ENCODE measurements at regions not wholly inside any gene's neighbourhood (a gene's known extent, or its start where the extent isn't known, plus 50 kb on each side); places are given as distances from the start of the nearest gene placed in this dataset.

DNA sequence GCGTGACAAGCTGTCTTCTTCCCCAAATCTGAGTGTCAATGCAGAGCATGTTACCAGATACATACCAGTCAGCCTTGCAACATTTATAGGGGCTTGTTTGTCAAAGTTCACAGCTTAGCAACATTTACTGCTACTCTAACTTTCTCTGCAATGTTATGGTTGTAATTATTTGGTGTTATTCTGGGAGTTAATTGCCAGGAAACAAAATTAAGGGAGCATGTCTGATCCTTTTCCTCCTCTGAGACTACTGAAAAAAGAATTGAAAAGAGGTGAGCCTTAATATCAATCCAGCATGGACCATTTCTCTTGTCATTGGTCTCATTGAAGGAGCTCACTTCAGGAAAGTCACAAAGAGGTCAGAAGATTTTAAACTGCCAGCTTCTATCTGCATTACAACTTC, 465.6 kb upstream of the LINC00305 start:
- intact Hi-C loops (cut with DNase I): no loop called here
- Histone ChIP-seq H3K9me3 (no peaks in the 10 kb centered on the region), H3K4me3 (no peak overlapping the region), H3K27me3 (no peaks in the 10 kb centered on the region), H3K36me3 (no peaks in the 10 kb centered on the region), H3K27ac (no peak overlapping the region), H3K4me1 (no peaks in the 10 kb centered on the region)
- TF ChIP-seq POLR2A (IDR thresholded peaks at IDR 0.05) (no peak), POLR2AphosphoS5 (IDR thresholded peaks at IDR 0.05; ENCODE audit: insufficient read depth in 1 of 2, low read depth in 1 of 2) (no peak), CTCF (IDR thresholded peaks at IDR 0.05) (no peak)
- no peak for DNase-seq (ENCODE audit: extremely low spot score in 2 of 2)

DNA sequence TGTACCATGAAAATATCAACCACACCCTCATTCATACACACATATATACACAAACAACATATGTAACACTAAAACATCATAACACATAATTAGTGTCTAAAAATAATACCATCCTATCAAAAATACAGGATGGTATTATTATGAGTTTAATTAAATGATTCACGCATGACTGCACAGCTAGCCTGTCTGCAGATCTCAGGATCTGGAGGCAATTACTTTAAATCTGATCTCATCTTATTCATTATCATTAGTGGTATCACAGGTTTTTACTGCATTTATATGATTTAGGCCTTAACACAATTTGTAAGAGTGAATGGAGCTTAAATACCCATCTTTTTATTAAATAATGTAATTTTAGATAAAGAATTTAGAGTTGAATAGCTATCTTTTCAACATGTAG, 443.4 kb upstream of the LINC00305 start:
- H3K27ac ChIP-seq: no peak overlapping the region
- no peak for DNase-seq (ENCODE audit: extremely low spot score in 2 of 2)
- no peaks in the 10 kb centered on the region for H3K4me1 ChIP-seq
- TF ChIP-seq POLR2AphosphoS5 (IDR thresholded peaks at IDR 0.05; ENCODE audit: insufficient read depth in 1 of 2, low read depth in 1 of 2) (no peak), CTCF (IDR thresholded peaks at IDR 0.05) (no peak), POLR2A (IDR thresholded peaks at IDR 0.05) (no peak)
- H3K36me3 ChIP-seq: no peaks in the 10 kb centered on the region
- intact Hi-C loops (cut with DNase I): no loop called here
- H3K27me3 ChIP-seq: no peaks in the 10 kb centered on the region
- H3K4me3 ChIP-seq: no peak overlapping the region
- H3K9me3 ChIP-seq: no peaks in the 10 kb centered on the region

- Histone ChIP-seq H3K4me3 (no peak overlapping the region), H3K4me1 (no peaks in the 10 kb centered on the region)
- intact Hi-C loops (cut with DNase I): no loop called here
Measured at GRCh38 chr18:64589000-64589399, 440.1 kb upstream of the LINC00305 start.

DNA sequence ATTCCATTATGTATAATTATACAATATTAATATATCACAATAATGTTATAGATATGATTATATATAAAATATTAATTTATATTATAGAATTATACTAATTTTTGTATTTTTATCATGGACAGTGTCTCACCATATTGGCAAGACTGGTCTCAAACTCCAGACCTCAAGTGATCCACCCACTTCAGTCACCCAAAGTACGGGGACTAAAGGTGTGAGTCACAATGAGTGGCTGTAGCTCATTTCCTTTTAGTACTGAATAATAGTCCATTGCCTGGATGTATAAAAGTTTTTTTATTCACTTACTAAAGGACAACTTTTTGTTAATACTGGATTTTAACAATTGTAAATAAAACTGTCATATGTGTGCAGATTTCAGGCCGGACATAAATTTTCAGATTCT, 417.6 kb upstream of the LINC00305 start:
- no peaks in the 10 kb centered on the region for H3K27me3 ChIP-seq
- no peaks in the 10 kb centered on the region for H3K4me1 ChIP-seq
- no peak overlapping the region for H3K27ac ChIP-seq
- TF ChIP-seq CTCF (IDR thresholded peaks at IDR 0.05): no peak
- no peak for TF ChIP-seq POLR2AphosphoS5 (IDR thresholded peaks at IDR 0.05; ENCODE audit: insufficient read depth in 1 of 2, low read depth in 1 of 2)
- TF ChIP-seq POLR2A (IDR thresholded peaks at IDR 0.05): no peak
- no peaks in the 10 kb centered on the region for H3K36me3 ChIP-seq
- intact Hi-C loops (cut with DNase I): no loop called here
- no peak overlapping the region for H3K4me3 ChIP-seq
- no peak for DNase-seq (ENCODE audit: extremely low spot score in 2 of 2)
- no peaks in the 10 kb centered on the region for H3K9me3 ChIP-seq

More at GRCh38 chr18:64589000-64589399, 440.1 kb upstream of the LINC00305 start:
- TF ChIP-seq CTCF (IDR thresholded peaks at IDR 0.05): no peak
- no peak for TF ChIP-seq POLR2AphosphoS5 (IDR thresholded peaks at IDR 0.05; ENCODE audit: insufficient read depth in 1 of 2, low read depth in 1 of 2)
- no peak for TF ChIP-seq POLR2A (IDR thresholded peaks at IDR 0.05)
- no peaks in the 10 kb centered on the region for H3K36me3 ChIP-seq
- no peak for DNase-seq (ENCODE audit: extremely low spot score in 2 of 2)
- H3K27ac ChIP-seq: no peak overlapping the region
- no peaks in the 10 kb centered on the region for H3K9me3 ChIP-seq
- H3K27me3 ChIP-seq: no peaks in the 10 kb centered on the region

GRCh38 chr18:64562651-64563050, 413.8 kb upstream of the LINC00305 start:
- no peak overlapping the region for H3K4me3 ChIP-seq
- DNase-seq (ENCODE audit: extremely low spot score in 2 of 2): no peak
- H3K4me1 ChIP-seq: no peaks in the 10 kb centered on the region
- intact Hi-C loops (cut with DNase I): loop anchor here (5.0 kb wide), 1 partner anchor 860 kb away; no protein-coding TSS in a partner anchor
- H3K36me3 ChIP-seq: no peaks in the 10 kb centered on the region
- no peaks in the 10 kb centered on the region for H3K27me3 ChIP-seq
- H3K9me3 ChIP-seq: no peaks in the 10 kb centered on the region
- no peak for TF ChIP-seq POLR2AphosphoS5 (IDR thresholded peaks at IDR 0.05; ENCODE audit: insufficient read depth in 1 of 2, low read depth in 1 of 2)
- TF ChIP-seq POLR2A (IDR thresholded peaks at IDR 0.05): no peak
- no peak for TF ChIP-seq CTCF (IDR thresholded peaks at IDR 0.05)
- H3K27ac ChIP-seq: no peak overlapping the region
